ENCODE measurements at regions not wholly inside any gene's neighbourhood (a gene's known extent, or its start where the extent isn't known, plus 50 kb on each side); places are given as distances from the start of the nearest gene placed in this dataset.
"Not testable (repeated sequence)": the region's sequence is repeated elsewhere in the genome, so short reads cannot be mapped to it uniquely, and the experiment has no call there.

DNA sequence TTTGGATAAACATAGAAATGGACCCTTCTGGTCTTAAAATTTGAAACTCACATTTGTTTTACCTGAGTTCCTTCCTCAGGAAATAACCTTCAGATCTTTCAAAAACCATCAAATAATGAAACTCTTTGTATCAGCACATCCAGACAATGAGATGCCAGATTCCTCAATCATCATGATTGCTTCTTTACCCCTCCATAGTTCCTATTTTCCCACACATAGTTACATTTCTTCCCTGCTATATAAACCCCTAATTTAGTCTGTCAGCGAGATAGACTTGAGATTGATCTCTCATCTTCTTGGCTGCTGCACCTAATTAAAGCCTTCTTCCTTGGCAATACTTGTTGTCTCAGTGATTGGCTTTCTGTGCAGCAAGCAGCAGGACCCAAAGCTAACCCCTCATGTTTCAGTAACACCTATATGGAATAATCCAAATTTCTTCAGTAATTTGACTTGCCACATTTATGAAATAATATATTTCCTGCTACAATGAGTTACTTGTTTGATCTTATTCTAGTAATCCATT lies 83.9 kb upstream of the BANK1 start:
- H3K27me3 ChIP-seq (ENCODE audit: control insufficient read depth in 3 of 3, insufficient read depth in 3 of 3, low read length in 3 of 3) = no peaks in the 10 kb centered on the region
- FAIRE-seq (no peak), DNase-seq (no peak)
- no peaks in the 10 kb centered on the region for H3K9me3 ChIP-seq (ENCODE audit: control insufficient read depth in 2 of 2, insufficient read depth in 1 of 2, low read depth in 1 of 2, low read length in 1 of 2)
- H3K36me3 ChIP-seq (ENCODE audit: control insufficient read depth in 3 of 3, insufficient read depth in 2 of 3, low read depth in 1 of 3, low read length in 3 of 3) = no peaks in the 10 kb centered on the region
- no peak overlapping the region for H3K27ac ChIP-seq (ENCODE audit: low read depth in 1 of 3, low read length in 2 of 3)
- WGBS, 3 donors = 81 to 92% (median 84%) methylated on average over 1 of the region's 1 CpG
- H3K4me1 ChIP-seq (ENCODE audit: control insufficient read depth in 3 of 3, insufficient read depth in 2 of 3, low read depth in 1 of 3, low read length in 2 of 3) = no peaks in the 10 kb centered on the region
- H3K4me3 ChIP-seq (ENCODE audit: low read depth in 1 of 3, low read length in 3 of 3) = no peak overlapping the region

DNA sequence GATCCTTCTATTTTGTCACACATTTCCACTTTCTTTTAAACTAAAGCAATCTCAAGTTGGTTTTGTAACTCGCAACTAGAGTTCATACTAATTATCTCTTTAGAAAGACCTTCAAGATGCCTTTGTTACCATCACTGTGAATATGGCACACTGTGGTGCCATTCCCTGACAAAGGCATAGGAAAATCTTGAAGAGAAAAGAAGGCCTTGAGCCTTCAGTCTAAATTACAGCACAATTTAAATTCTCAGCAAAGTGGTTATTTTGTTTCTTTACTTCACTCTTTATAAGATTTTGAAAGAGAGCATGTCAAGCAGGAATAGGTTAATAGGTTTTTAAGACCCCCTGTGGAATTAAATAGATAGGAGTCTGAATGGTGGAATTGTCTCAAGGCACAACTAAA lies 89.0 kb upstream of the BANK1 start:
- no peaks in the 10 kb centered on the region for H3K36me3 ChIP-seq (ENCODE audit: control insufficient read depth in 3 of 3, insufficient read depth in 2 of 3, low read depth in 1 of 3, low read length in 3 of 3)
- no peaks in the 10 kb centered on the region for H3K27me3 ChIP-seq (ENCODE audit: control insufficient read depth in 3 of 3, insufficient read depth in 3 of 3, low read length in 3 of 3)
- H3K4me1 ChIP-seq (ENCODE audit: control insufficient read depth in 3 of 3, insufficient read depth in 2 of 3, low read depth in 1 of 3, low read length in 2 of 3) = no peaks in the 10 kb centered on the region
- H3K27ac ChIP-seq (ENCODE audit: low read depth in 1 of 3, low read length in 2 of 3) = no peak overlapping the region
- no peak overlapping the region for H3K4me3 ChIP-seq (ENCODE audit: low read depth in 1 of 3, low read length in 3 of 3)
- no peaks in the 10 kb centered on the region for H3K9me3 ChIP-seq (ENCODE audit: control insufficient read depth in 2 of 2, insufficient read depth in 1 of 2, low read depth in 1 of 2, low read length in 1 of 2)
- no peak for DNase-seq
- WGBS, 3 donors = 89 to 97% (median 93%) methylated on average over 1 of the region's 1 CpG
- no peak for FAIRE-seq

DNA sequence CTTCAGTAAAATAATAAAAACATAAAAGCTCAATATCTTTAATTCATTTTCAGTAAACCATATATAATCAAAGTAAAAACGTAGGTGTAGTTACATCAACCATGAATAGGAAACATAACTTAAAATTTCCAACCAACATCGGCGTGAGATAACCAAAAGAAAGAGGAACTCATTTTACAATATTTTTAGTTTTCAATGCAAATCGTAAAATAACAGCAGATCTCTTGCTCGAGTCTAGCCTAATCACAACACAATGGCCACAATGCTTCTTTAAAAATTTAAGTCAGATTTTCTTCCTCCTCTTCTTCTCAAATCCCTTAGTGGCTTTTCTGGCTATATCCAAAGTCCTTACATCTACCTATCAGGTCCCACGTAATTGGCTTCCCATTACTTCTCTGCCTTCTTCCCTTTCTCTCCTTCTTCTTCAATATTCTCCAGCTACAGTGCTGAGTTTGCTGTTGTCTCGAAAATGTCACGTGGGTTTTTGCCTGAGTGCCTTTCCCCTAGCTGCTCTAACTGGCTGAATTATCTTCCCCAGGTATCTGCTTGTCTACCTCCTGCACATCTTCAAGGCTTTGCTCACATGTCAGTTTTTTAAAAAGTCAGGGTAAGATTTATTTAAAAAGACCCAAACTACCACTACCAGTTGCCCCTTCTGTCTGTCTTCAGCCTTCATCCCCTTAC lies 90.9 kb upstream of the BANK1 start:
- 69 to 79% (median 72%) methylated on average over 8 of the region's 8 CpGs for WGBS, 3 donors
- FAIRE-seq = no peak
- Histone ChIP-seq H3K27me3 (ENCODE audit: control insufficient read depth in 3 of 3, insufficient read depth in 3 of 3, low read length in 3 of 3) (no peaks in the 10 kb centered on the region), H3K4me1 (ENCODE audit: control insufficient read depth in 3 of 3, insufficient read depth in 2 of 3, low read depth in 1 of 3, low read length in 2 of 3) (no peaks in the 10 kb centered on the region), H3K27ac (ENCODE audit: low read depth in 1 of 3, low read length in 2 of 3) (no peak overlapping the region), H3K36me3 (ENCODE audit: control insufficient read depth in 3 of 3, insufficient read depth in 2 of 3, low read depth in 1 of 3, low read length in 3 of 3) (no peaks in the 10 kb centered on the region), H3K4me3 (ENCODE audit: low read depth in 1 of 3, low read length in 3 of 3) (no peak overlapping the region), H3K9me3 (ENCODE audit: control insufficient read depth in 2 of 2, insufficient read depth in 1 of 2, low read depth in 1 of 2, low read length in 1 of 2) (no peaks in the 10 kb centered on the region)
- DNase-seq = no peak

DNA sequence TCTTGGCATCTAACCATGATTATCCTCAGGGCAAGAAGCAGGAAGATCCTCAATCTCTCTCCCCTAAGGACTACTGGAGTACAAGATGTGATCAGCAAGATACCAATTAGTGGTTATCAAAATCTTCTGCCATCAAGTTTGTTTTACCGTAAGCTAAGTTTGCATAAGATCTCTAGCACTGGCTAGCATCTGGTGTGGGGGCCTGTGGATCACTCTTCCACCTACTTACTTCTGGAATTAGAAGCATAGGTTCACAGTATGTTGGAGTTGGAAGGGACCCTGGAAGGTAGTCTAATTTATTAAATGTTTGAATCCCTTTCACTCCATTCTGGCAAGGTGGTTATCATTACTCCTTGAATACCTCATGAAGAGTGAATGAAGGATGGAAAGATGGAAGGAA lies 93.3 kb upstream of the BANK1 start:
- FAIRE-seq = no peak
- no peak for DNase-seq

DNA sequence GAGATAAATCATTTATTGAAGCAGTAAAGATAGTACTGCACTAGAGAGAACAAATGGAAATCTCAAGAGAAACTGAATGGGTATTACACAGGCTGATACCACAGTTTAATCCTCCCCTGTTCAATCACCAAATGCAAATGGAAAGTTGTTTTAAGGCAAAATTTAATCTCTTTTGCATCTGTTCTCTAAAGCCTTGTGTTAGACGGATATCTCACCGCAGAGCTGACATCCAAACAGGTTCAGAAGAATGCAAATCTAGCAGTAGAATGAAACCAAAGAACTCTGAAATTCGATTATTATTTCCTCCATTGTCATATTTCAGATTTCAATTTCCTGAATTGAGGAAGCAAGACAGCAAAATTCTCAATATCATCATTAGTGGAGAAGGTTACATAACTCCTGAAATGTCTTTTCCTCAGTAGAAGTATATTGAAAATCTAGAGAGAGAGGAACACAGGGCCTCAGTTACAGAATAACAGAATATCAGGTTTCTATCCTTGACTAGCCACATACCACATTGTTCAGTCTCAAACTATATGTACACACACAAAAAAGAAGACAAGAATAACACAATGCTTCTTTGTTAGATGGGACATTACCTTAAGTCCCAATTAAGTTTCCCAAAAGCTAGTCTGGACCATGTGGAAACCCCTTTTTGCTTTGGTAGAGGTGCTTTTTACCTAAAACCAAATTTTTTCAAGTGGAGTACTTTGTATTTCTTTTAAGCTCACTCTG lies 94.1 kb upstream of the BANK1 start:
- H3K9me3 ChIP-seq (ENCODE audit: control insufficient read depth in 2 of 2, insufficient read depth in 1 of 2, low read depth in 1 of 2, low read length in 1 of 2) = no peaks in the 10 kb centered on the region
- H3K4me3 ChIP-seq (ENCODE audit: low read depth in 1 of 3, low read length in 3 of 3) = no peak overlapping the region
- FAIRE-seq (no peak), DNase-seq (no peak)
- no peaks in the 10 kb centered on the region for H3K4me1 ChIP-seq (ENCODE audit: control insufficient read depth in 3 of 3, insufficient read depth in 2 of 3, low read depth in 1 of 3, low read length in 2 of 3)
- WGBS, 3 donors = 77 to 84% (median 83%) methylated on average over 3 of the region's 3 CpGs
- H3K27me3 ChIP-seq (ENCODE audit: control insufficient read depth in 3 of 3, insufficient read depth in 3 of 3, low read length in 3 of 3) = no peaks in the 10 kb centered on the region
- no peaks in the 10 kb centered on the region for H3K36me3 ChIP-seq (ENCODE audit: control insufficient read depth in 3 of 3, insufficient read depth in 2 of 3, low read depth in 1 of 3, low read length in 3 of 3)
- no peak overlapping the region for H3K27ac ChIP-seq (ENCODE audit: low read depth in 1 of 3, low read length in 2 of 3)

More for the DNA sequence above, 93.3 kb upstream of the BANK1 start:
- Histone ChIP-seq H3K27ac (ENCODE audit: low read depth in 1 of 3, low read length in 2 of 3) (no peak overlapping the region), H3K36me3 (ENCODE audit: control insufficient read depth in 3 of 3, insufficient read depth in 2 of 3, low read depth in 1 of 3, low read length in 3 of 3) (no peaks in the 10 kb centered on the region), H3K4me1 (ENCODE audit: control insufficient read depth in 3 of 3, insufficient read depth in 2 of 3, low read depth in 1 of 3, low read length in 2 of 3) (no peaks in the 10 kb centered on the region), H3K4me3 (ENCODE audit: low read depth in 1 of 3, low read length in 3 of 3) (no peak overlapping the region), H3K9me3 (ENCODE audit: control insufficient read depth in 2 of 2, insufficient read depth in 1 of 2, low read depth in 1 of 2, low read length in 1 of 2) (no peaks in the 10 kb centered on the region), H3K27me3 (ENCODE audit: control insufficient read depth in 3 of 3, insufficient read depth in 3 of 3, low read length in 3 of 3) (no peaks in the 10 kb centered on the region)
- 80 to 96% (median 86%) methylated on average over 1 of the region's 1 CpG for WGBS, 3 donors

DNA sequence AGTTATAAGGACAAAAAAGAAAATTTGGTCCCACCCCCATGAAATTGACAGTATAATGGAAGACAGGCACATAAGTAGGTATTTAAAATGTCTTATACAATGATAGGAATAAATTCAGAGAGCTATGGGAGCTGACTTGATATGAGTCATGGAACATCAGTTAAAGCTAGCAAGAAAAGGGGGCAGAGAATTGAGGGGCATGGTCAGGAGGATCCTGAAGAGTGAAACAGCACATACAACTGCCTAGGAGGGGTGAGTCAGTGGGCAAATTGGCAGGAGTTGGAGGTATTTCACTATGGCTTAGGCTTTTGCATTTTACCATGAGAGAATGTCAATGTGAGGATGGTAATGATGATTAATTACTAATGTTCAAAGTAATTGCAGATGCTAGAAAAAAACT lies 95.4 kb upstream of the BANK1 start:
- H3K4me3 ChIP-seq (ENCODE audit: low read depth in 1 of 3, low read length in 3 of 3) = no peak overlapping the region
- no peaks in the 10 kb centered on the region for H3K9me3 ChIP-seq (ENCODE audit: control insufficient read depth in 2 of 2, insufficient read depth in 1 of 2, low read depth in 1 of 2, low read length in 1 of 2)
- H3K36me3 ChIP-seq (ENCODE audit: control insufficient read depth in 3 of 3, insufficient read depth in 2 of 3, low read depth in 1 of 3, low read length in 3 of 3) = no peaks in the 10 kb centered on the region
- no peaks in the 10 kb centered on the region for H3K27me3 ChIP-seq (ENCODE audit: control insufficient read depth in 3 of 3, insufficient read depth in 3 of 3, low read length in 3 of 3)
- no peak overlapping the region for H3K27ac ChIP-seq (ENCODE audit: low read depth in 1 of 3, low read length in 2 of 3)
- FAIRE-seq = no peak
- no peaks in the 10 kb centered on the region for H3K4me1 ChIP-seq (ENCODE audit: control insufficient read depth in 3 of 3, insufficient read depth in 2 of 3, low read depth in 1 of 3, low read length in 2 of 3)
- no peak for DNase-seq

DNA sequence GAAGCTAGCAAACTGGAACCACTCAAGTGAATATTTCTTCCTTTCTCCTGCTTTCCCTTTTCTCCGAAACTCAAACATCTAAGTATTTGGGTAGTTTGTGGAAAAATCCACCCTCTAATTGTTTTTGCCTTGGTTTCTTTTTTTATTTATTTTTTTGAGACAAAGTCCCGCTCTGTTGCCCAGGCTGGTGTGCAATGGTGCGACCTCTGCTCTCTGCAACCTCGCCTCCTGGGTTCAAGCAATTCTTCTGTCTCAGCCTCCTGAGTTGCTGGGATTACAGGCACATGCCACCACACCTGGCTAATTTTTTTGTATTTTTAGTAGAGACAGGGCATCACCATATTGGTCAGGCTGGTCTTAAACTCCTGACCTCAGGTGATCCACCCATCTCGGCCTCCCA lies 96.1 kb upstream of the BANK1 start:
- not testable (repeated sequence) for H3K9me3 ChIP-seq (ENCODE audit: control insufficient read depth in 2 of 2, insufficient read depth in 1 of 2, low read depth in 1 of 2, low read length in 1 of 2); H3K27me3 ChIP-seq (ENCODE audit: control insufficient read depth in 3 of 3, insufficient read depth in 3 of 3, low read length in 3 of 3); FAIRE-seq; H3K4me3 ChIP-seq (ENCODE audit: low read depth in 1 of 3, low read length in 3 of 3); H3K4me1 ChIP-seq (ENCODE audit: control insufficient read depth in 3 of 3, insufficient read depth in 2 of 3, low read depth in 1 of 3, low read length in 2 of 3); H3K36me3 ChIP-seq (ENCODE audit: control insufficient read depth in 3 of 3, insufficient read depth in 2 of 3, low read depth in 1 of 3, low read length in 3 of 3); DNase-seq; H3K27ac ChIP-seq (ENCODE audit: low read depth in 1 of 3, low read length in 2 of 3)
- 80 to 94% (median 92%) methylated on average over 5 of the region's 5 CpGs for WGBS, 3 donors

DNA sequence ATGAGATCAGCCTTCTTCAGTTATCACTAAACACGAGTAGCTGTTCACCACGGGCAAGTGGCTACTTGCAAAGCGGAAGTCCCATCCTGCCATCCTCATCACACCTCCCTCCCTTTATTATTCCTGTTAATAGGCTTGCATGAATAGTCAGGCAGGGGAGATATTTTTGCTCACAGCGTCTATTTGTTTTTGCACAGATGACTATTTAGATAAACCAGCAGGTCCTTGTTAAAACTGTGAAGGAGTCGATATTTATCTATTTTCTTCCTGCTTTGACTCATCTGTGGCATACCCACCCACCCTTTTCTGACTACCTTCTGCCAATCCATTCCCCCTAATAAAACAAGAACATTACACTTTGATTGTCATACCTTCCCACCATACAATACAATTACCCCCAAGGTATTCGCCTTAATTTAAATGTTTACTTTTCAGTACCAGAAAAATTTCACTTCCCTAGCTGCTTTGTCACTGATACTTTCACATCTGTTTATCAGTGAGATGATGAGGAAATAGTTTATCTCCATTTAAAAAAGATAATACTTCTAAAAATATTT lies 96.6 kb upstream of the BANK1 start:
- Histone ChIP-seq H3K9me3 (ENCODE audit: control insufficient read depth in 2 of 2, insufficient read depth in 1 of 2, low read depth in 1 of 2, low read length in 1 of 2) (no peaks in the 10 kb centered on the region), H3K4me3 (ENCODE audit: low read depth in 1 of 3, low read length in 3 of 3) (no peak overlapping the region), H3K27ac (ENCODE audit: low read depth in 1 of 3, low read length in 2 of 3) (no peak overlapping the region), H3K4me1 (ENCODE audit: control insufficient read depth in 3 of 3, insufficient read depth in 2 of 3, low read depth in 1 of 3, low read length in 2 of 3) (no peaks in the 10 kb centered on the region), H3K27me3 (ENCODE audit: control insufficient read depth in 3 of 3, insufficient read depth in 3 of 3, low read length in 3 of 3) (no peaks in the 10 kb centered on the region), H3K36me3 (ENCODE audit: control insufficient read depth in 3 of 3, insufficient read depth in 2 of 3, low read depth in 1 of 3, low read length in 3 of 3) (no peaks in the 10 kb centered on the region)
- DNase-seq (no peak), FAIRE-seq (no peak)
- 36 to 60% (median 40%) methylated on average over 6 of the region's 6 CpGs for WGBS, 3 donors
